Neural progenitor cell (in vitro differentiated cells): ENCODE measurements at regions not wholly inside any gene's neighbourhood (a gene's known extent, or its start where the extent isn't known, plus 50 kb on each side); places are given as distances from the start of the nearest gene placed in this dataset.
"Not testable (repeated sequence)": the region's sequence is repeated elsewhere in the genome, so short reads cannot be mapped to it uniquely, and the experiment has no call there.

Source experiments
- DNase-seq: peaks from one replicate; pipeline ENCODE4 v3.0.0-alpha.2; 2016; ENCODE audit warnings: low spot score
- H2AFZ ChIP-seq: fragments of 200-600 bp; sonication (generic); replicated peaks from 2 replicates; pipeline ENCODE4 v1.6.1; 2016; ENCODE audit warnings: antibody characterized with exemption
- H3F3A ChIP-seq: fragments of 200-600 bp; sonication (generic); 2 replicates; pipeline ENCODE4 v1.6.1; 2016; ENCODE audit warnings: antibody characterized with exemption, low read depth
- H3K27ac ChIP-seq: fragments of 200-600 bp; sonication (generic); 2 replicates; pipeline ENCODE4 v1.5.1; 2016; ENCODE audit warnings: mild to moderate bottlenecking
- H3K27me3 ChIP-seq: fragments of 200-600 bp; sonication (generic); 2 replicates; pipeline ENCODE4 v1.6.1; 2016; ENCODE audit warnings: mild to moderate bottlenecking, moderate library complexity
- H3K36me3 ChIP-seq: fragments of 200-600 bp; sonication (generic); 2 replicates; pipeline ENCODE4 v1.5.1; 2016
- H3K4me1 ChIP-seq: fragments of 200-600 bp; sonication (generic); 2 replicates; pipeline ENCODE4 v1.6.1; 2016; ENCODE audit warnings: mixed run types
- H3K4me2 ChIP-seq: fragments of 200-600 bp; sonication (generic); 2 replicates; pipeline ENCODE4 v1.6.1; 2016
- H3K4me3 ChIP-seq: fragments of 200-600 bp; sonication (generic); 2 replicates; pipeline ENCODE4 v1.5.1; 2016
- H3K79me2 ChIP-seq: fragments of 200-600 bp; sonication (generic); 2 replicates; pipeline ENCODE4 v1.6.1; 2016; ENCODE audit warnings: low read depth
- H3K9ac ChIP-seq: fragments of 200-600 bp; sonication (generic); 2 replicates; pipeline ENCODE4 v1.6.1; 2016
- H3K9me3 ChIP-seq: fragments of 200-600 bp; sonication (generic); 2 replicates; pipeline ENCODE4 v1.5.1; 2016; ENCODE audit warnings: low read depth
- H4K20me1 ChIP-seq: fragments of 200-600 bp; sonication (generic); 2 replicates; pipeline ENCODE4 v1.6.1; 2016; ENCODE audit warnings: low read depth
- H3K27ac Mint-ChIP-seq: 3 replicates; pipeline ENCODE4 v1.8.0; 2021; ENCODE audit warnings: mixed read lengths
- H3K27me3 Mint-ChIP-seq: 2 replicates; pipeline ENCODE4 v1.8.0; 2022; ENCODE audit warnings: low read depth, mild to moderate bottlenecking, inconsistent platforms, moderate library complexity, mixed read lengths; ENCODE audit not compliant: insufficient read depth
- H3K36me3 Mint-ChIP-seq: 3 replicates; pipeline ENCODE4 v1.8.0; 2021; ENCODE audit warnings: mixed read lengths
- H3K4me1 Mint-ChIP-seq: 3 replicates; pipeline ENCODE4 v1.8.0; 2021; ENCODE audit warnings: mixed read lengths
- H3K4me3 Mint-ChIP-seq: 3 replicates; pipeline ENCODE4 v1.8.0; 2021; ENCODE audit warnings: mild to moderate bottlenecking, moderate library complexity, mixed read lengths
- H3K9me3 Mint-ChIP-seq: 3 replicates; pipeline ENCODE4 v1.8.0; 2020; ENCODE audit warnings: mixed read lengths
- EZH2 ChIP-seq: fragments of 200-600 bp; sonication (generic); IDR thresholded peaks from 2 replicates; pipeline ENCODE4 v1.6.1; 2017; ENCODE audit warnings: antibody characterized with exemption, mild to moderate bottlenecking, moderate library complexity
- EZH2phosphoT487 ChIP-seq: fragments of 200-600 bp; sonication (generic); IDR thresholded peaks from 2 replicates; pipeline ENCODE4 v1.6.1; 2017; ENCODE audit warnings: antibody characterized with exemption
- TF ChIP-seq, protein P1 (sequence below): fragments of 200-600 bp; sonication (generic); IDR thresholded peaks from 2 replicates; pipeline ENCODE4 v1.5.1; 2017; ENCODE audit warnings: antibody characterized with exemption, mild to moderate bottlenecking

DNA sequence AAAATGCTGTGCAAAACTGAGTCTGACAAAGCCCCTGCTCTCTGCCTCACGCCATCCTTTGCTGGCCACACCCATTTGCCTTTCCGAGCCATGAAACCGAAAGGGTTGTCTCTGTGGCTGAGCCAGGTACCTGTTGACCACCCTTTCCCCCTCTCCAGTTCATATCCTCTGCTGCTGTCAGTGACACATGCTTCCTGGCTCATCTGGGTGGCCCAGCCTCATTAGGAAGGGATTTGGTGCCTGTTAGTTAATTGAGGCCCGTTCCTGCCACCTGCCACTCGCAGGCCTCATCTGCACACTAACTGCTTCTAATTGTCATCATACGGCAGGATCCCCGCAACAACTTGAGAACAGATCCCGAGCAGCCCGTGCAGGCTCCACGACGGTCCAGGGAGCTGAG, 79.2 kb downstream of the OLIG1 start:
- no peaks in the 10 kb centered on the region for H3K36me3 ChIP-seq
- H3F3A ChIP-seq, result no peaks in the 10 kb centered on the region
- no peak overlapping the region for H3K9ac ChIP-seq
- H3K4me1 ChIP-seq, result no peaks in the 10 kb centered on the region
- no peak overlapping the region for H2AFZ ChIP-seq
- Mint-ChIP-seq H3K4me3 (peak overlapping the region; percentile 38), H3K36me3 (no peaks in the 10 kb centered on the region), H3K9me3 (peaks cover 3% of the 10 kb centered on the region), H3K27ac (peak overlapping the region; percentile 46), H3K4me1 (peaks cover 44% of the 10 kb centered on the region), H3K27me3 (peaks cover 20% of the 10 kb centered on the region)
- no peaks in the 10 kb centered on the region for H3K27me3 ChIP-seq
- TF ChIP-seq, protein P1, sequence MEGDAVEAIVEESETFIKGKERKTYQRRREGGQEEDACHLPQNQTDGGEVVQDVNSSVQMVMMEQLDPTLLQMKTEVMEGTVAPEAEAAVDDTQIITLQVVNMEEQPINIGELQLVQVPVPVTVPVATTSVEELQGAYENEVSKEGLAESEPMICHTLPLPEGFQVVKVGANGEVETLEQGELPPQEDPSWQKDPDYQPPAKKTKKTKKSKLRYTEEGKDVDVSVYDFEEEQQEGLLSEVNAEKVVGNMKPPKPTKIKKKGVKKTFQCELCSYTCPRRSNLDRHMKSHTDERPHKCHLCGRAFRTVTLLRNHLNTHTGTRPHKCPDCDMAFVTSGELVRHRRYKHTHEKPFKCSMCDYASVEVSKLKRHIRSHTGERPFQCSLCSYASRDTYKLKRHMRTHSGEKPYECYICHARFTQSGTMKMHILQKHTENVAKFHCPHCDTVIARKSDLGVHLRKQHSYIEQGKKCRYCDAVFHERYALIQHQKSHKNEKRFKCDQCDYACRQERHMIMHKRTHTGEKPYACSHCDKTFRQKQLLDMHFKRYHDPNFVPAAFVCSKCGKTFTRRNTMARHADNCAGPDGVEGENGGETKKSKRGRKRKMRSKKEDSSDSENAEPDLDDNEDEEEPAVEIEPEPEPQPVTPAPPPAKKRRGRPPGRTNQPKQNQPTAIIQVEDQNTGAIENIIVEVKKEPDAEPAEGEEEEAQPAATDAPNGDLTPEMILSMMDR, result no peak
- TF ChIP-seq EZH2 (no peak), EZH2phosphoT487 (no peak)
- H3K79me2 ChIP-seq, result no peaks in the 10 kb centered on the region
- no peak overlapping the region for H3K4me3 ChIP-seq
- no peak overlapping the region for H3K4me2 ChIP-seq
- DNase-seq, result peak; percentile 26
- H3K27ac ChIP-seq, result no peak overlapping the region
- no peaks in the 10 kb centered on the region for H4K20me1 ChIP-seq
- H3K9me3 ChIP-seq, result no peaks in the 10 kb centered on the region

DNA sequence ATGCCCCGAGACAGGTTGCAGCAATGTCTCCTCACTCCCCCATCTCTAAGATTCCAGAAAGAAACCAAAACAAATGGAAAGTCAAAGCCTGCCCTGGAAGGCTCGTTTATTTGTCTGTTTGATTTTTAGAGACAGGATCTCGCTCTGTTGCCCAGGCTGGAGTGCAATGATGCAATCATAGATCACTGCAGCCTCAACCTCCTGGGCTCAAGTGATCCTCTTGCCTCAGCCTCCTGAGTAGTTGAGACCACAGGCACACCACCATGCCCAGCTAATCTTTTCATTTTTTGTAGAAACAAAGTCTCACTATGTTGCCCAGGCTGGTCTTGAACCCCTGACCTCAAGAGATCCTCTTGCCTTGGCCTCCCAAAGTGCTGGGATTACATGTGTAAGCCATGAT, 78.8 kb upstream of the IFNAR2 start:
- not testable (repeated sequence) for H4K20me1 ChIP-seq, H3K36me3 Mint-ChIP-seq, H3K36me3 ChIP-seq, H3K27ac Mint-ChIP-seq, H3K27ac ChIP-seq, H3K4me1 ChIP-seq, H3K4me2 ChIP-seq, H3K9me3 Mint-ChIP-seq, H3K27me3 ChIP-seq, H3K4me3 Mint-ChIP-seq, H3F3A ChIP-seq, H2AFZ ChIP-seq, H3K9ac ChIP-seq, H3K9me3 ChIP-seq, H3K79me2 ChIP-seq, H3K4me3 ChIP-seq, DNase-seq
- H3K27me3 Mint-ChIP-seq, result peaks cover 14% of the 10 kb centered on the region
- peaks cover 33% of the 10 kb centered on the region for H3K4me1 Mint-ChIP-seq

DNA sequence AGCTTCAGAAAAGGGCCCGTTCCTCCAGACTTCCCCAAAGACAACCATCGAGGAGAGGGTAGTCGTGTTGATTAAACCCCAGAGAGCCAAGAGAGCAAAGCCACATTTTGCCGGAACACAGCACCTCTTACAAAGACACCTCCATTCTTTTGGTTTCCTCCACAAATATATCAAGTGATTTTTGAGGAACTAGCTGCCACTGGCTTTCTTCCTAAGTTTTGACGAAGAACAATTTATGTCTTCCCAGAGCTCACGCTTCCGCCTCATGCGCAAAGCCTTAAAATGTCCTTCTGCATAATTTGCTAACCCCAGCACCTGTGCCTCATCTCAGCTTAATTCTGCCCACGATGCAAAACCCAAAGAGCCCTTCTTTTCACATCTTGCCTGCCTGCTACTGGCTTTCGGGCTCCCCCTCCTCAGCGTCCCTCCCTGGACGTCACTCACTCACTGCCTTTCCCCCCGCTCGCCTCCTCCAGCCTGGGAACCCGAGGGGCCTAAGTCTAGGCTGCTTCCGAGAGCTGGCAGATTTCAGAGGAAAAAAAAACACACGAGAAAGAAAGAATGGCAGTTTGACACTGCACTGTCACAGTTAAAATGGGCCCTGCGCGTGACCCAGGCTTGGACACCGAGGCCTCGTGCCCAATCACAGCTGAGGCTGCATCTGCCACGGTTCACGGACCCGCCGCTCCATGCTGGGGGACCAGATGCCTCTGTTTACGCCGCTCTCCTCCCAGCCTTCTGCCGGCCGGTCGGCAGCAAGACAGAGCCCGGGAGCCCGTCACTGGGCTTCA, 77.6 kb upstream of the IFNAR2 start:
- DNase-seq, result no peak
- H3K4me2 ChIP-seq, result no peak overlapping the region
- no peak overlapping the region for H3K27ac ChIP-seq
- Mint-ChIP-seq H3K27ac (peak overlapping the region; percentile 51), H3K9me3 (no peaks in the 10 kb centered on the region), H3K4me1 (peaks cover 33% of the 10 kb centered on the region), H3K4me3 (peak overlapping the region; percentile 57), H3K36me3 (no peaks in the 10 kb centered on the region), H3K27me3 (peaks cover 12% of the 10 kb centered on the region)
- no peaks in the 10 kb centered on the region for H3K4me1 ChIP-seq
- H2AFZ ChIP-seq, result no peak overlapping the region
- no peaks in the 10 kb centered on the region for H4K20me1 ChIP-seq
- H3K27me3 ChIP-seq, result no peaks in the 10 kb centered on the region
- TF ChIP-seq, protein P1, result no peak
- TF ChIP-seq EZH2 (no peak), EZH2phosphoT487 (no peak)
- H3F3A ChIP-seq, result no peaks in the 10 kb centered on the region
- no peaks in the 10 kb centered on the region for H3K36me3 ChIP-seq
- H3K4me3 ChIP-seq, result no peak overlapping the region
- H3K9me3 ChIP-seq, result no peaks in the 10 kb centered on the region
- H3K9ac ChIP-seq, result no peak overlapping the region
- H3K79me2 ChIP-seq, result no peaks in the 10 kb centered on the region

DNA sequence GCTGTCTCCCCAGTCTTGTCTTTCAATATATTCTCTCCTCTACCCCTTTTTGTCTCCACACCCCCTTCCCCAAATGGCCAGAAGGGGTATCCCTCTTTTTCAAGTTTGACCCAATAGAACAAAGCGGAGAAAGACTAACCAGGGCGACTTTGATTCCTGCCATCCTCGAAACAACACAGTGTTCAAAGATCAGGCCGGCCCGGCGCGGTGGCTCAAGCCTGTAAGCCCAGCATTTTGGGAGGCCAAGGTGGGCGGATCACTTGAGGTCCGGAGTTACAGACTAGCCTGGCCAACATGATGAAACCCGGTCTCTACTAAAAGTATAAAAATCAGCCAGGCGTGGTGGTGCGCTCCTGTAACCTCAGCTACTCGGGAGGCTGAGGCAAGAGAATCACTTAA, 77.0 kb upstream of the IFNAR2 start:
- Histone ChIP-seq H3K4me1 (no peaks in the 10 kb centered on the region), H3K27me3 (no peaks in the 10 kb centered on the region), H3K4me3 (no peak overlapping the region), H3K9ac (no peak overlapping the region), H3K36me3 (no peaks in the 10 kb centered on the region), H3K27ac (no peak overlapping the region), H2AFZ (no peak overlapping the region), H3F3A (no peaks in the 10 kb centered on the region), H4K20me1 (no peaks in the 10 kb centered on the region), H3K9me3 (no peaks in the 10 kb centered on the region), H3K79me2 (no peaks in the 10 kb centered on the region), H3K4me2 (no peak overlapping the region)
- Mint-ChIP-seq H3K36me3 (no peaks in the 10 kb centered on the region), H3K27ac (no peak overlapping the region), H3K9me3 (no peaks in the 10 kb centered on the region), H3K27me3 (peaks cover 12% of the 10 kb centered on the region), H3K4me3 (no peak overlapping the region), H3K4me1 (peaks cover 36% of the 10 kb centered on the region)
- no peak for DNase-seq
- TF ChIP-seq, protein P1, result no peak
- no peak for TF ChIP-seq EZH2phosphoT487
- no peak for TF ChIP-seq EZH2
